NCI-H69 (cell line): ENCODE measurements at regions not wholly inside any gene's neighbourhood (a gene's known extent, or its start where the extent isn't known, plus 50 kb on each side); places are given as distances from the start of the nearest gene placed in this dataset.

Source experiments
- DNase-seq: peaks from one replicate; lab custom pipeline; 2025; lab: John Stamatoyannopoulos, UW

- DNase-seq = no peak
Observed at GRCh38 chr21:41651830-41652229, 115.0 kb downstream of the RIPK4 start.

GRCh38 chr21:41651406-41651805, 115.4 kb downstream of the RIPK4 start:
- DNase-seq = no peak

- no peak for DNase-seq
Observed at GRCh38 chr21:41650526-41651145, 116.2 kb downstream of the RIPK4 start.

- DNase-seq = no peak
Observed at GRCh38 chr21:41648591-41649031, 118.2 kb downstream of the RIPK4 start.

- DNase-seq = no peak
Observed at GRCh38 chr21:41647806-41648561, 118.9 kb downstream of the RIPK4 start.

GRCh38 chr21:41643246-41643966, 123.4 kb downstream of the RIPK4 start:
- DNase-seq = peak; percentile 12

GRCh38 chr21:41641821-41642701, 124.8 kb downstream of the RIPK4 start:
- DNase-seq = no peak

- DNase-seq = no peak
Observed at GRCh38 chr21:41641510-41641815, 125.4 kb downstream of the RIPK4 start.

- no peak for DNase-seq
Observed at GRCh38 chr21:41640748-41641509, 125.9 kb downstream of the RIPK4 start.

- DNase-seq = no peak
Observed at GRCh38 chr21:41639766-41640165, 127.1 kb downstream of the RIPK4 start.

GRCh38 chr21:41639336-41639735, 127.5 kb downstream of the RIPK4 start:
- no peak for DNase-seq

- no peak for DNase-seq
Observed at GRCh38 chr21:41638201-41638790, 128.6 kb downstream of the RIPK4 start.

- peak; percentile 18 for DNase-seq
Observed at GRCh38 chr21:41636636-41637630, 129.0 kb upstream of the TMPRSS2 start.

GRCh38 chr21:41635874-41636273, 127.9 kb upstream of the TMPRSS2 start:
- no peak for DNase-seq

GRCh38 chr21:41634858-41635257, 126.9 kb upstream of the TMPRSS2 start:
- no peak for DNase-seq

- DNase-seq = no peak
Observed at GRCh38 chr21:41634211-41634694, 126.3 kb upstream of the TMPRSS2 start.

GRCh38 chr21:41633627-41634026, 125.7 kb upstream of the TMPRSS2 start:
- DNase-seq = no peak

- peak; percentile 39 for DNase-seq
Observed at GRCh38 chr21:41632748-41633475, 125.0 kb upstream of the TMPRSS2 start.
